Activated CD8-positive, alpha-beta T cell treated with anti-CD3 and anti-CD28 coated beads for 36 hours (primary cell): ENCODE measurements at regions not wholly inside any gene's neighbourhood (a gene's known extent, or its start where the extent isn't known, plus 50 kb on each side); places are given as distances from the start of the nearest gene placed in this dataset.

Experiments
- ATAC-seq: fragments of 200-7000 bp; cut with Tn5 transposase; one replicate; pipeline ENCODE4 v1.10.0; 2021; ENCODE audit warnings: mild to moderate bottlenecking, moderate library complexity
- CTCF ChIA-PET: fragments of 350-600 bp; sonication (Branson Sonifier 250); formaldehyde crosslinking; loops from one replicate; lab custom pipeline; 2021; ENCODE audit warnings: antibody characterized with exemption; lab: Charles Lee
- POLR2A ChIA-PET: fragments of 350-600 bp; sonication (Branson Sonifier 250); formaldehyde crosslinking; loops from one replicate; lab custom pipeline; 2021; ENCODE audit warnings: antibody characterized with exemption; lab: Charles Lee
- DNase-seq: peaks from one replicate; pipeline ENCODE4 v3.0.0-alpha.2; 2020
- H3K27ac Mint-ChIP-seq: one replicate; pipeline ENCODE4 v1.8.0; 2021; ENCODE audit warnings: mild to moderate bottlenecking, mixed read lengths
- H3K27me3 Mint-ChIP-seq: one replicate; pipeline ENCODE4 v1.8.0; 2021; ENCODE audit warnings: mixed read lengths
- H3K36me3 Mint-ChIP-seq: one replicate; pipeline ENCODE4 v1.8.0; 2021; ENCODE audit warnings: low read depth, mixed read lengths
- H3K4me1 Mint-ChIP-seq: one replicate; pipeline ENCODE4 v1.8.0; 2021; ENCODE audit warnings: low read depth, mixed read lengths
- H3K4me3 Mint-ChIP-seq: one replicate; pipeline ENCODE4 v1.8.0; 2021; ENCODE audit warnings: mild to moderate bottlenecking, moderate library complexity, mixed read lengths
- H3K9me3 Mint-ChIP-seq: one replicate; pipeline ENCODE4 v1.8.0; 2021; ENCODE audit warnings: mixed read lengths
- intact Hi-C: fragments of 100-400 bp; cut with micrococcal nuclease; formaldehyde crosslinking; loops from one replicate; pipeline ENCODE4 v1.10.0; 2022
- TF ChIP-seq, protein P1 (sequence below): fragments of 200-600 bp; IDR thresholded peaks from one replicate; pipeline ENCODE4 v1.8.0; 2022; ENCODE audit warnings: antibody characterized with exemption, mild to moderate bottlenecking

GRCh38 chr7:47693216-47693615 lies 111.3 kb upstream of the TNS3 start:
- peaks cover 1% of the 10 kb centered on the region for H3K27me3 Mint-ChIP-seq
- DNase-seq, result no peak

DNA sequence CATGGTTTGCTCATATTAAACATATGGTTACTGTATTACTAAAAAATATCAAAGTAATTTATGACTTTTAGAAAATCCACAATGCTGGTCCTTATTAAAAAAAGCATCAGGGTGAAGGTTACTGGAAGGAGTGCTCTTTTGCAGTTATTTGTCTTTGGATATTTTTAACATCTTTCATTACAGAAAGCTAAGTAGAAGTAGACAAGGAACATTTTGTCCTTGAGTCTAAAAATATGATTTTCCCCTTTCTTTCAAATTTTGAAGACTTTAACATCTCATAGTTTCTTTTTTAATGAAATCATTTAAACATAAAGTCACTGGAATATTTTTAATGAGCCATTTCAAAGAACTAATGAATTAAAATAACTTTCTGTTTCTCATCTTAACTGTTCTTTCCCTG lies 110.1 kb upstream of the TNS3 start:
- intact Hi-C loops, result no loop called here
- ATAC-seq, result no peak
- Mint-ChIP-seq H3K27me3 (peaks cover 1% of the 10 kb centered on the region), H3K36me3 (no peaks in the 10 kb centered on the region), H3K4me1 (no peaks in the 10 kb centered on the region), H3K27ac (no peak overlapping the region), H3K4me3 (no peak overlapping the region), H3K9me3 (no peaks in the 10 kb centered on the region)
- ChIA-PET CTCF (no interaction called here), POLR2A (no interaction called here)
- no peak for DNase-seq
- TF ChIP-seq, protein P1, sequence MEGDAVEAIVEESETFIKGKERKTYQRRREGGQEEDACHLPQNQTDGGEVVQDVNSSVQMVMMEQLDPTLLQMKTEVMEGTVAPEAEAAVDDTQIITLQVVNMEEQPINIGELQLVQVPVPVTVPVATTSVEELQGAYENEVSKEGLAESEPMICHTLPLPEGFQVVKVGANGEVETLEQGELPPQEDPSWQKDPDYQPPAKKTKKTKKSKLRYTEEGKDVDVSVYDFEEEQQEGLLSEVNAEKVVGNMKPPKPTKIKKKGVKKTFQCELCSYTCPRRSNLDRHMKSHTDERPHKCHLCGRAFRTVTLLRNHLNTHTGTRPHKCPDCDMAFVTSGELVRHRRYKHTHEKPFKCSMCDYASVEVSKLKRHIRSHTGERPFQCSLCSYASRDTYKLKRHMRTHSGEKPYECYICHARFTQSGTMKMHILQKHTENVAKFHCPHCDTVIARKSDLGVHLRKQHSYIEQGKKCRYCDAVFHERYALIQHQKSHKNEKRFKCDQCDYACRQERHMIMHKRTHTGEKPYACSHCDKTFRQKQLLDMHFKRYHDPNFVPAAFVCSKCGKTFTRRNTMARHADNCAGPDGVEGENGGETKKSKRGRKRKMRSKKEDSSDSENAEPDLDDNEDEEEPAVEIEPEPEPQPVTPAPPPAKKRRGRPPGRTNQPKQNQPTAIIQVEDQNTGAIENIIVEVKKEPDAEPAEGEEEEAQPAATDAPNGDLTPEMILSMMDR, result no peak

More at GRCh38 chr7:47693216-47693615, 111.3 kb upstream of the TNS3 start:
- TF ChIP-seq, protein P1, result no peak
- ATAC-seq, result no peak
- Mint-ChIP-seq H3K4me3 (no peak overlapping the region), H3K36me3 (no peaks in the 10 kb centered on the region), H3K4me1 (no peaks in the 10 kb centered on the region), H3K27ac (no peak overlapping the region), H3K9me3 (no peaks in the 10 kb centered on the region)
- ChIA-PET CTCF (no interaction called here), POLR2A (no interaction called here)
- intact Hi-C loops, result no loop called here

DNA sequence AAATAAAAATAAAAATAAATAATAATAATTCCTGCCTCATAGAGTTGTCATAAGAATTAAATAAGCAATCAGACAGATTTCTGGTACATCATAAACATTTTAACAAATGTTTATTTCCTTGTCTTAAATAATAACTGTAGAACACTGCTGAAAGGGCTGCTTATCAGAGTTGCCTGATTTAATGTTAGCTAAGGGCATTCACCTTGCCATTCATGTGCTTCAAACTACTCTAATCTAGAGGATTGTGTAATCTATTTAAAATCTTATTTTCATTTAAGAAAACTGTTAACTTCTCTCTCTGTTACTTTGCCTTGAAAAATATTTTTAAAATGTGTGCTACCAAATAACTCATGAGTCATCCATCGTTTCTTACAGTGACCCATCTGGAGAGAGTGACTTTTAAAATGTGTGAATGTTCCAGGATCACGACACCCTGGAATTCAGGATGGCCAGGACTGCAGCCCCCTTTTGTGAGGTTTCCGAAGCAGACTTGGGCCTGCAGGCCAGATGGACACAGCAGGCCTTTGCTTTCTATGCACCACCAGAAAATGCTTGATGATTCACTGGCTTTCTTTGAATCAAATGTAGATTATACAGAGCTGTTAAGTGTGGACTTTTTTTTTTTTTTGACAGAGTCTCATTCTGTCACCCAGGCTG lies 109.1 kb upstream of the TNS3 start:
- ChIA-PET CTCF (no interaction called here), POLR2A (no interaction called here)
- Mint-ChIP-seq H3K27ac (no peak overlapping the region), H3K27me3 (peaks cover 1% of the 10 kb centered on the region), H3K4me3 (no peak overlapping the region), H3K9me3 (no peaks in the 10 kb centered on the region), H3K36me3 (no peaks in the 10 kb centered on the region), H3K4me1 (no peaks in the 10 kb centered on the region)
- intact Hi-C loops, result no loop called here
- ATAC-seq (no peak), DNase-seq (no peak)
- TF ChIP-seq, protein P1, result no peak

GRCh38 chr7:47689558-47689957 lies 107.6 kb upstream of the TNS3 start:
- intact Hi-C loops, result no loop called here
- Mint-ChIP-seq H3K36me3 (no peaks in the 10 kb centered on the region), H3K27ac (no peak overlapping the region), H3K27me3 (peaks cover 1% of the 10 kb centered on the region), H3K9me3 (no peaks in the 10 kb centered on the region), H3K4me1 (no peaks in the 10 kb centered on the region), H3K4me3 (no peak overlapping the region)
- no peak for ATAC-seq
- TF ChIP-seq, protein P1, result no peak
- CTCF ChIA-PET, result no interaction called here
- POLR2A ChIA-PET, result no interaction called here
- no peak for DNase-seq

- ChIA-PET POLR2A (interaction anchor here (0.7 kb wide), 1 partner anchor 1446 kb away, joined by 3 read pairs; no protein-coding TSS in a partner anchor), CTCF (no interaction called here)
- Mint-ChIP-seq H3K27ac (no peak overlapping the region), H3K4me1 (no peaks in the 10 kb centered on the region), H3K9me3 (no peaks in the 10 kb centered on the region), H3K4me3 (no peak overlapping the region), H3K27me3 (peaks cover 1% of the 10 kb centered on the region), H3K36me3 (no peaks in the 10 kb centered on the region)
- intact Hi-C loops, result no loop called here
- TF ChIP-seq, protein P1, result no peak
- ATAC-seq, result no peak
- DNase-seq, result no peak
Observed at GRCh38 chr7:47688311-47689100, 106.6 kb upstream of the TNS3 start.
